PC-9 (cell line): ENCODE measurements at regions not wholly inside any gene's neighbourhood (a gene's known extent, or its start where the extent isn't known, plus 50 kb on each side); places are given as distances from the start of the nearest gene placed in this dataset.

Experiments
- CTCF ChIP-seq: fragments of 200-600 bp; sonication (generic); conservative IDR thresholded peaks from 2 replicates; pipeline ENCODE4 v1.6.1; 2017; ENCODE audit warnings: mixed run types, antibody characterized with exemption, mild to moderate bottlenecking, moderate library complexity
- EZH2 ChIP-seq: fragments of 200-600 bp; sonication (generic); IDR thresholded peaks from 2 replicates; pipeline ENCODE4 v1.8.0; 2017; ENCODE audit warnings: antibody characterized with exemption, low read depth

GRCh38 chr7:46349490-46349889 lies 428.4 kb upstream of the IGFBP3 start:
- TF ChIP-seq CTCF (no peak), EZH2 (no peak)
